SK-N-SH (cell line): ENCODE measurements at regions not wholly inside any gene's neighbourhood (a gene's known extent, or its start where the extent isn't known, plus 50 kb on each side); places are given as distances from the start of the nearest gene placed in this dataset.

Experiments used
- CTCF ChIA-PET: fragments of 300-600, 350-600 bp; formaldehyde crosslinking; extraction: SDS; loops from one replicate; lab custom pipeline; 2021; lab: Yijun Ruan, JAX
- POLR2A ChIA-PET: fragments of 350-600 bp; sonication (Branson Sonifier 250); formaldehyde crosslinking; extraction: SDS; loops from one replicate; lab custom pipeline; 2020; ENCODE audit warnings: antibody characterized with exemption, inconsistent platforms; lab: Yijun Ruan, JAX
- DNase-seq: peaks from one replicate; pipeline ENCODE4 v3.0.0; 2012
- H2AFZ ChIP-seq: fragments of 200-600 bp; sonication (generic); 2 replicates; pipeline ENCODE4 v1.8.1; 2016; ENCODE audit warnings: antibody characterized with exemption, mild to moderate bottlenecking, low read depth
- H3F3A ChIP-seq: fragments of 200-600 bp; sonication (generic); replicated peaks from 2 replicates; pipeline ENCODE3; 2016; ENCODE audit warnings: antibody characterized with exemption, mild to moderate bottlenecking; ENCODE audit not compliant: insufficient read depth
- H3K27ac ChIP-seq, 2 experiments: fragments of 200-500 bp in 1 of 2; fragments of 200-600 bp in 1 of 2; sonication (Bioruptor generic) in 1 of 2; sonication (generic), shearing (Covaris generic) in 1 of 2; 2 replicates each; pipeline versions ENCODE4 v1.5.1 to v1.6.1; 2014 to 2016; ENCODE audit warnings: low read depth in 2 of 2, inconsistent platforms in 1 of 2, low read length in 1 of 2, mild to moderate bottlenecking in 1 of 2, mixed read lengths in 1 of 2
- H3K27me3 ChIP-seq: fragments of 200-600 bp; sonication (generic), shearing (Covaris generic); 2 replicates; pipeline ENCODE4 v1.6.1; 2016; ENCODE audit warnings: mixed run types; ENCODE audit not compliant: insufficient read depth
- H3K36me3 ChIP-seq, 2 experiments: fragments of 200-500 bp in 1 of 2; fragments of 200-600 bp in 1 of 2; sonication (Bioruptor generic) in 1 of 2; sonication (generic) in 1 of 2; replicated peaks in 1 of 2; 2 replicates each; pipeline versions ENCODE3 to v1.5.1; 2014 to 2016; ENCODE audit warnings: low read length in 1 of 2, mild to moderate bottlenecking in 1 of 2; ENCODE audit not compliant: insufficient read depth in 2 of 2, control insufficient read depth in 1 of 2
- H3K4me1 ChIP-seq, 2 experiments: fragments of 200-500 bp in 1 of 2; fragments of 200-600 bp in 1 of 2; sonication (Bioruptor generic) in 1 of 2; sonication (generic), shearing (Covaris generic) in 1 of 2; 2 replicates each; pipeline versions ENCODE4 v1.5.1 to v1.6.1; 2014 to 2016; ENCODE audit warnings: low read depth in 1 of 2, low read length in 1 of 2, mixed run types in 1 of 2; ENCODE audit not compliant: insufficient read depth in 2 of 2, control insufficient read depth in 1 of 2
- H3K4me2 ChIP-seq: fragments of 200-600 bp; sonication (generic), shearing (Covaris generic); 2 replicates; pipeline ENCODE4 v1.6.1; 2017; ENCODE audit warnings: mixed run types
- H3K4me3 ChIP-seq, 2 experiments: fragments of 200-500 bp in 1 of 2; fragments of 200-600 bp in 1 of 2; sonication (Bioruptor generic) in 1 of 2; sonication (generic), shearing (Covaris generic) in 1 of 2; 2 replicates each; pipeline versions ENCODE4 v1.5.1 to v1.8.1; 2014 to 2016; ENCODE audit warnings: low read depth in 2 of 2, inconsistent platforms in 1 of 2, low read length in 1 of 2, mild to moderate bottlenecking in 1 of 2, mixed read lengths in 1 of 2, moderate library complexity in 1 of 2
- H3K79me2 ChIP-seq: fragments of 200-600 bp; sonication (generic); 2 replicates; pipeline ENCODE4 v1.8.1; 2017; ENCODE audit warnings: mild to moderate bottlenecking; ENCODE audit not compliant: insufficient read depth
- H3K9ac ChIP-seq: fragments of 200-600 bp; sonication (generic); 2 replicates; pipeline ENCODE4 v1.6.1; 2017; ENCODE audit warnings: mixed run types
- H3K9me2 ChIP-seq: fragments of 200-600 bp; sonication (generic); 2 replicates; pipeline ENCODE4 v1.6.1; 2017; ENCODE audit warnings: mixed run types
- H3K9me3 ChIP-seq: fragments of 200-600 bp; sonication (generic); 2 replicates; pipeline ENCODE4 v1.6.1; 2017; ENCODE audit warnings: mixed run types, mild to moderate bottlenecking, moderate library complexity
- H4K20me1 ChIP-seq: fragments of 200-600 bp; sonication (generic); 2 replicates; pipeline ENCODE4 v1.6.1; 2017; ENCODE audit warnings: mild to moderate bottlenecking, mixed run types; ENCODE audit not compliant: insufficient read depth
- FOSL2 ChIP-seq: IDR thresholded peaks from 2 replicates; pipeline ENCODE4 v1.4.0; 2012; ENCODE audit warnings: low read depth, mild to moderate bottlenecking, moderate library complexity, borderline replicate concordance
- GABPA ChIP-seq: IDR thresholded peaks from 2 replicates; pipeline ENCODE4 v1.4.0; 2012; ENCODE audit warnings: low read depth, mild to moderate bottlenecking
- GATA2 ChIP-seq: sonication (generic); formaldehyde crosslinking; IDR thresholded peaks from 2 replicates; pipeline ENCODE4 v1.5.0; 2020; ENCODE audit warnings: mild to moderate bottlenecking, missing genetic modification reagents
- IRF3 ChIP-seq: fragments of 150-350 bp; IDR thresholded peaks from 2 replicates; pipeline ENCODE4 v1.6.1; 2016; ENCODE audit warnings: mild to moderate bottlenecking, low read depth, low read length
- MAX ChIP-seq: IDR thresholded peaks from 2 replicates; pipeline ENCODE4 v1.4.0; 2012; ENCODE audit warnings: low read depth
- MEF2A ChIP-seq: IDR thresholded peaks from 2 replicates; pipeline ENCODE4 v1.4.0; 2012; ENCODE audit warnings: low read depth, borderline replicate concordance
- NFIC ChIP-seq: IDR thresholded peaks from 2 replicates; pipeline ENCODE4 v1.4.0; 2012; ENCODE audit warnings: borderline replicate concordance
- NRF1 ChIP-seq: IDR thresholded peaks from 2 replicates; pipeline ENCODE4 v1.6.1; 2012; ENCODE audit warnings: low read depth, mild to moderate bottlenecking, low read length
- REST ChIP-seq: IDR thresholded peaks from 2 replicates; pipeline ENCODE4 v1.6.1; 2012; ENCODE audit warnings: mild to moderate bottlenecking, low read depth, low read length, moderate library complexity
- SIN3A ChIP-seq: IDR thresholded peaks from 2 replicates; pipeline ENCODE4 v1.6.1; 2012; ENCODE audit warnings: low read depth, mild to moderate bottlenecking, low read length, moderate library complexity, borderline replicate concordance
- SMC3 ChIP-seq: IDR thresholded peaks from 2 replicates; pipeline ENCODE4 v1.6.1; 2012; ENCODE audit warnings: low read depth, low read length, improper control_type of control experiment
- TAF1 ChIP-seq: IDR thresholded peaks from 2 replicates; pipeline ENCODE4 v1.6.1; 2012; ENCODE audit warnings: low read depth, mild to moderate bottlenecking, low read length, moderate library complexity, borderline replicate concordance
- TEAD4 ChIP-seq: IDR thresholded peaks from 2 replicates; pipeline ENCODE4 v1.4.0; 2012; ENCODE audit warnings: mild to moderate bottlenecking, borderline replicate concordance; ENCODE audit not compliant: insufficient read depth
- YY1 ChIP-seq: IDR thresholded peaks from 2 replicates; pipeline ENCODE4 v1.4.0; 2012; ENCODE audit warnings: low read depth, mild to moderate bottlenecking
- WGBS: methylation state at CpG from one replicate; pipeline ENCODE4 v1.1.6; 2017; ENCODE audit warnings: low lambda C conversion rate; 5-methylcytosine and 5-hydroxymethylcytosine counted together

GRCh38 chr13:50422181-50423148 lies 407.2 kb downstream of the KCNRG start (continued):
- TF ChIP-seq REST = no peak
- TF ChIP-seq FOSL2 = no peak
- TF ChIP-seq GABPA = no peak

- H2AFZ ChIP-seq = no peak overlapping the region
- CTCF ChIA-PET = no interaction called here
- no peak overlapping the region for H3K27ac ChIP-seq
- H3F3A ChIP-seq = no peaks in the 10 kb centered on the region
- TF ChIP-seq YY1 = no peak
- TF ChIP-seq NRF1 = no peak
- TF ChIP-seq IRF3 = no peak
- TF ChIP-seq NFIC = no peak
- TF ChIP-seq MAX = no peak
- no peak for TF ChIP-seq TAF1
- TF ChIP-seq FOSL2 = no peak
- TF ChIP-seq SIN3A = no peak
- TF ChIP-seq REST = no peak
- TF ChIP-seq MEF2A = no peak
- no peak for TF ChIP-seq GATA2 (CRISPR knock-in tag)
- TF ChIP-seq SMC3 = no peak
- TF ChIP-seq TEAD4 = no peak
- no peaks in the 10 kb centered on the region for H3K9me2 ChIP-seq
- H4K20me1 ChIP-seq = no peaks in the 10 kb centered on the region
- peaks cover 0 to 14% of the 10 kb centered on the region in 2 experiments; a peak in 1 of 4 replicates for H3K4me1 ChIP-seq
- H3K36me3 ChIP-seq = no peaks in the 10 kb centered on the region
- no peak for DNase-seq
- no peak overlapping the region for H3K4me2 ChIP-seq
- H3K79me2 ChIP-seq = no peaks in the 10 kb centered on the region
- no peak overlapping the region for H3K4me3 ChIP-seq
- no peaks in the 10 kb centered on the region for H3K27me3 ChIP-seq
- H3K9ac ChIP-seq = no peak overlapping the region
- no peaks in the 10 kb centered on the region for H3K9me3 ChIP-seq
- POLR2A ChIA-PET = no interaction called here
- WGBS = 96% methylated on average over 2 of the region's 2 CpGs
Observed at GRCh38 chr13:50424993-50425392, 409.7 kb downstream of the KCNRG start.
